ENCODE measurements at regions not wholly inside any gene's neighbourhood (a gene's known extent, or its start where the extent isn't known, plus 50 kb on each side); places are given as distances from the start of the nearest gene placed in this dataset.
A peak's percentile ranks its signal among the peaks of the same experiment; 100 is the strongest.

DNA sequence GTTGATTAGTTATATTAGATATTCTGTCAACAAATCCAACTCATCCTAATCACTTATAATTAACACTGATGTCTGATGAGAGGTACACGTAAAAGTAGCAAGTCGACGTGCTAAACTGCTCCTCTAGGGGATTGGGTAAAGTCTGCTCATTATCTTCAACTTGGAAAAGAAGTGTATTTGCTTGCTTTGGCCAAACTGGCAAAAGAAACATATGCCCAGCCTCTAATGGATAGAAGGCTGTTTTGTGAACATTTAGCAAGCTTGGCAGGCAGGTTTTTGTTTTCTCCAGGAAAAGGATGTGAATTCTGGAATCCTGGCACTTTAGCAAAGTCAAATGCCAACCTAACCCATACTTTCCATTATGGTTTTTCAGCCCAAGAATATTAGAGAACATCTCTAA, 264.8 kb downstream of the TBL1XR1 start:
- DNase-seq (ENCODE audit: low spot score) = no peak

GRCh38 chr3:176931991-176932390, 265.3 kb downstream of the TBL1XR1 start:
- no peak for DNase-seq (ENCODE audit: low spot score)

- DNase-seq (ENCODE audit: low spot score) = no peak
Measured at GRCh38 chr3:176930942-176931341, 266.3 kb downstream of the TBL1XR1 start.

GRCh38 chr3:176928582-176928931, 268.7 kb downstream of the TBL1XR1 start:
- DNase-seq (ENCODE audit: low spot score) = no peak

DNA sequence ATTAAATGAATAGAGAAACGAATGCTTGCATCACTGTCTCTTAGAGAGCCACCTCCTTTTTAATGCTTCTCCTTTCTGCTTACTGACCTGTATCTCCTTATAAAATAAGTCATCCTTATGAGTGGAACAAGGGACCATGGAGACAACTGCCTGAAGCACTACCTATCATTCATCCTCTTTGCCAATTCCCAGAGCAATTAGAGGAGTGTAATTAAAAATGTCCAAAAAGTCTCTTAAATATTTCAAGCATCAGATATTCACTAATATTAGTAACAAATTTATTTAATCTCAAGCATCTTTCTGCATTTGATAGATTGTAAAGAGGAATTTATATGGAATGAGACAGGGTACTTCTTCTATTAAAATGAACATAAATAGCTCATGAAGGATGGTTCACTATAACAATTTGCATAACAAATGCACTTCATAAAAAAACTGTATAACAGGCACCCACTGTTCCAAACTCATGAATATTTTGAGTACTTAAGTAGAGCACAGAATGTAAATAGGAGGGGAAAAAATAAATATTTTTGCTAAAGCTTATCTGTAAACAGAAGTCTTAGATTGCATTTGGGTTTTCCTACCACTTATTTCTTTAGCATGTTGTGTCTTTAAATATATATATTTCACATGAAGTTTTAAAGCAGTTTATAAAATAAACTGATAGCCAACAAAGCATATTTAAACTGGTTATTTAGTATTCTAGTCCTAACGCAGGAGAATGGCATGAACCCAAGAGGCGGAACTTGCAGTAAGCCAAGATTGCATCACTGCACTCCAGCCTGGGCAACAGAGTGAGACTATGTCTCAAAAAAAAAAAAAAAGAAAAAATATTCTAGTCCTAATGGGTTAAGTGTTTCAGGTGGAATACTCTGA, 269.3 kb downstream of the TBL1XR1 start:
- no peak for DNase-seq (ENCODE audit: low spot score)

- no peak for DNase-seq (ENCODE audit: low spot score)
Measured at GRCh38 chr3:176927280-176927679, 270.0 kb downstream of the TBL1XR1 start.

DNA sequence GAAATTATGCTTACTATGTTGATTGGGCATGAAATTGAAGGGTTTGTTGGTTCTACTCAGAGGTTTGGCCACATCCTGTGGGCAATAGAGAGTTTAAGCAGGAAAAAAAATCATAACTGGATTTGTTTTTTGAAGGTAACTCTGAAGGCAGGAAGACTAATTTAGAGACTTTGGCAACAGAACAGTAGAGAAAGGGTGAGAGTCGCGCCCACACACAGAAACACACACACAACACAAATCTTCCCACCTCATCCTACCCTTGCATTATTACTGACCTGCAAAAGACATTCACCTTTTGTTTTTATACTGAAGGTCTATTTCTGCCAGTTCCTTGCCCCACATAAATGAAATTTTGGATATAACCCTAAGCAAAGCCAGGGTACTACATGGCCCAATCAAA, 270.6 kb downstream of the TBL1XR1 start:
- no peak for DNase-seq (ENCODE audit: low spot score)

DNA sequence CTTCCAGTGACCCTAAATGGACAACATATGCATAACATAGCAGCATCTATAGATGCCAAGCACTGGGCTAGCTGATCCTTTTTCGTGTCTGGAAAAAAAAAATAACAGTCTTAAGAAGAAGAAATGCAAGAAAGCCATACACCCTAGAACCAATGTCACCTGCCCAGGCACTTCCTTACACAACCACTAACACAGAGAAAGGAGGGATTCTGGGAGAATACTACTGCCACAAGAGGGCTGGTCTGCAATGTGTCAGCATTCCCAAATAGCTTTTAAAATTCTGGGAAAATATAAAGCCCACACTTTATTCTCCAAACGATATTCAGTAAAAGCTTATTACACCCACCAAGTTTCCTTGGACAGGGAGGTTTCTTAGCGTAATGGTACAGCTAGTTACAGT, 271.2 kb downstream of the TBL1XR1 start:
- DNase-seq (ENCODE audit: low spot score) = no peak

DNA sequence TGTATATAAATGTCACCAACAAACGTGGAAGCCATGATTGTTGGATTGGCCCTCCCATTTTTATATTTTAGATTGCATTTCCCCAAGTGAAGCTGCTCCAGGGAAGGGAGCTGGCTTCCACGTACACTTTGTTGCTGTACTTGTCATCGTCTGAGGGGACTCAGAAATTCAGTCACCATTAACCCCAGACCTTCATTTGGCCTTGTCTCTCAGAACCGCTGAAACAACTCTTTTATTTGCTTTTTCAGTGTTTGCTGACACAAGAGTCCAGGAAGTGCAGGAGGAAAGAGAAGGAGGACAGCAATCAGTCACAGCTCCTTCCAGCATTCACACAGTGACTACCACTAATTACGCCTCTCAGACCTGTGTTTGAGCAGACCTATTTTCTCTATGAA, 276.5 kb downstream of the TBL1XR1 start:
- DNase-seq (ENCODE audit: low spot score) = no peak

- no peak for DNase-seq (ENCODE audit: low spot score)
Measured at GRCh38 chr3:176919836-176920765, 277.2 kb downstream of the TBL1XR1 start.

- no peak for DNase-seq (ENCODE audit: low spot score)
Measured at GRCh38 chr3:176916777-176917176, 280.5 kb downstream of the TBL1XR1 start.

DNA sequence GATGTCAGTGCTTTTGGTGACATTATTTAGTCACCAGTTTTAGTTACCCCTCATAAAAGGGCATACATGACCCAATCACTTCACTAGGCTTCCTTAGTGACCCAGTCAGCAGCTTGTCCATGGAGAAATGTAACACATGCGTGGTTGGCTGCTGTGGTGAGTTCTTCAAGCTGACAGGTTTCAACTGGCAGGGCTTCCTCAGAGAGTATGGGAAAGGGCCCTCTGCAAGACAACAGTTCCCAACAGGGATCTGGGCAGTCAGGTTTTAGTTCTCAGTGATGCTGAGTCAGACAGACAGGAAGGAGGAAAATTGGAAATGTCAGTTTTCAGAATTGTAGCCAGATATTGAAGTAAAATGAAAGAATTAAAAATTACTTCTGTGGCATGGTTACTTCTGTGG, 282.5 kb downstream of the TBL1XR1 start:
- DNase-seq (ENCODE audit: low spot score) = no peak

- DNase-seq (ENCODE audit: low spot score) = no peak
Measured at GRCh38 chr3:176911579-176911978, 285.7 kb downstream of the TBL1XR1 start.

DNA sequence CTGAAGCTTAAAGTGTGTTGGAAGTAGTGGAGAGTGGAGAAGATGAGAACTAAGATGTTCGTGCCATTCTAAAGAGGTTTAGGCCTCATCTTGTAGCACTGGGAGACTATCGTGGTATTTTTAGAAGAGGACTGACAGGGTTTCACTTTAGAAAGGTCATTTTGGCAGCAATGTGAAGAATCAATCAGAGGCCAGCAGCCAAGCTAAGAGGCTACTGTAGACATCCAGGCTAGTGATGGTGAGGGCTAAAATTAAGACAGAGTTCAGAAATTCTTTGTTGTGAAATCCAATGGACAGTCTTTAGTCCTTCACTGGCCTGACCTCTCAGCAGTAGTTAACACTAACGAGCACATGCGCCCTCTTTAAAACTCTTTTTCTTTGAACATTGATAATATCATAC, 288.2 kb downstream of the TBL1XR1 start:
- no peak for DNase-seq (ENCODE audit: low spot score)

DNA sequence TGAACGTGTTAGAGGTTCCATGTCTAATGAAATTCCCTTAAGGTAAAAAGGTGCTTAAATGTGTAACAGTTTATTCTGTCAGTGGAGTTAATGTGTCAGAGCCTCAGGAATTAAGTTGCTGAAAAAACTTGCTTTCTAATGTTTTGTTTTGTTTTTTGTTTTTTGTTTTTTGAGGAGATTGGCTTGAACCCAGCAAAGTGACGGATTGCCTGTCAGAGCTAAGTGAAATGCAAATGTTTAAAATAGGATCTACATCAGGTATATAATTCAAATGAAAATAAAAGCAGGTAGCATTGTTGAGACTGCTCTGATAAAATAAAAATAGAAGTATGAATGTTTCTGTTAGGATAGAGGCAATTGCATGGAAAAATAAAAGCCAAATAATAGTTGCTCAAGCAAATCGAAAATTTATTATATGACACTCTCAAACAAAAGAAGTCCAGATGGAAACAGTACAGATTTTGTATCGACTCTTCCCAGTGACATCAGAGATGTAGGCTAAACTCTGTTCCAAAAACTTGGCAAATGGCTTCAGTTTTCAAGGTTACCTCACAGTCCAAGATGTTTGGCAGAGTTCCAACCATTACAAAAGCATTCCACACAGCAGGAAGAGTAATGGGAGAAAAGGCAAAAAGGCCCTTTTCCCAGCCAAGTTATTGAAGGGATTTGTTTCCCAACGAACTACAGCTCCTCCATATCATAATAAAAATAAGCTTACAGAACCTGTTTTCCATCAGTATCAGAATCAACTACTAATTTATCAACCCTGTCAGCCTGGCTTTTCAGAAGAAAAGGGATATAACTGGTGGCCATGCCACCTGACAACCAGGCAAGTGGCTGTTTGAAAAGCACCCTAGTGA, 291.0 kb downstream of the TBL1XR1 start:
- no peak for DNase-seq (ENCODE audit: low spot score)

GRCh38 chr3:176905331-176905730, 292.0 kb downstream of the TBL1XR1 start:
- no peak for DNase-seq (ENCODE audit: low spot score)

DNA sequence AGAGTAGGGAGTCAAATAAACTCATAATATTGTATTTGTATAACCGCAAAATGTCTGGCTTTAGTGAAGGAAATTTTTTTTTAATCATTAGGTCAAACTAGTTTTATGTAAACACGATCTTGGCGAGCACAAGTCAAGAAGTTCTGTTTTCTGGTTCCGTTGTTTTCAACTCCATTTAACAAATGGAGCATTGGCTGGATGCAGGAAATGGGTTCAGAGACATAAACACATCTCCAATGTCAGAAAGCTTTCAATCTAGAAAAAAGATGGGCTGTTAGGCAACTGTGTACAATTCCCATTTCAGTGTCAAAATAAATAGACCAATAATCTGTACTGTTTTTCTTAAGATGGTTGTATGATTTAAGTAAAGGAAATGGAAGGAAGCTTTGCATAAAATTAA, 292.8 kb downstream of the TBL1XR1 start:
- DNase-seq (ENCODE audit: low spot score) = no peak

- DNase-seq (ENCODE audit: low spot score) = no peak
Measured at GRCh38 chr3:176896640-176897039, 300.6 kb downstream of the TBL1XR1 start.

GRCh38 chr3:176896165-176896564, 301.1 kb downstream of the TBL1XR1 start:
- DNase-seq (ENCODE audit: low spot score) = no peak

DNA sequence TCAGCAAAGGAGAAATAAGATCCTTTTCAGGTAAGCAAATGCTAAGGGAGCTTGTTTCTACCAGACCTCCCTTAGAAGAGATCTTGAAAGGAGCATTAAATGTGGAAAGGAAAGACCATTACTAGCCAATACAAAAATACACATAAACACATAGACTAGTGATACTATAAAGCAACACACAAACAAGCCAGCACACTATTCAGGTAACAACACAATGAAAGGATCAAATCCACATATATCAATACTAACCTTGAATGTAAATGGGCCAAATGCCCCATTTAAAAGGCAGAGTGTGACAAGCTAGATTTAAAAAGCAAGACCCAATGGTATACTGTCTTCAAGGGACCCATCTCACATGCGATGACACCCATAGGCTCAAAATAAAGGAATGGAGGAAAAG, 317.6 kb downstream of the TBL1XR1 start:
- no peak for DNase-seq (ENCODE audit: low spot score)

DNA sequence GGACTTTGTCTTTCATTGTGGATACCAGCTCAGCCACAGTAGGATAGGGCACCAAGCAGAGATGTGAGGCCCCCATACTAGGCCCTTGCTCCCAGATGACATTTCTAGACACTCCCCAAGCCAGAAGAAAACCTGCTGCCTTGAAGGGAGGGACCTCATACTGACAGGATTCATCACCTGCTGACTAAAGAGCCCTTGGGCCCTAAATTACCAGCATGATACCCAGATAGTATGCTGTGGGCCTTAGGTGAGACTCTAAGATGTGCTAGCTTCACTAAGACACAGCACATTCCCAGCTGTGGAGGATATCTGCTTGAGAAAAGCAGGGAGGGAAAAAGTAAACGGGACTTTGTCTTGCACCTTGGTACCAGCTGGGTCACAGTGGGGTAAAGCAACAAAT, 324.0 kb downstream of the TBL1XR1 start:
- DNase-seq (ENCODE audit: low spot score) = no peak

GRCh38 chr3:176872771-176873209, 324.5 kb downstream of the TBL1XR1 start:
- DNase-seq (ENCODE audit: low spot score) = peak; percentile 56
